ENCODE measurements at regions not wholly inside any gene's neighbourhood (a gene's known extent, or its start where the extent isn't known, plus 50 kb on each side); places are given as distances from the start of the nearest gene placed in this dataset.
A peak's percentile ranks its signal among the peaks of the same experiment; 100 is the strongest.
"Not testable (repeated sequence)": the region's sequence is repeated elsewhere in the genome, so short reads cannot be mapped to it uniquely, and the experiment has no call there.

- TF ChIP-seq CTCF (IDR thresholded peaks at IDR 0.05; ENCODE audit: low read depth, low read length), result no peak
- H3K4me3 ChIP-seq (ENCODE audit: low read depth, low read length), result no peak overlapping the region
- DNase-seq (ENCODE audit: low read depth, low spot score), result no peak
- in situ Hi-C loops (cut with HindIII; ENCODE audit: low sequenced_read_pairs), result no loop called here
Measured at GRCh38 chrX:13216139-13216538, 103.7 kb downstream of the ATXN3L start.

- in situ Hi-C loops (cut with HindIII; ENCODE audit: low sequenced_read_pairs), result no loop called here
- peak; percentile 35 for DNase-seq (ENCODE audit: low read depth, low spot score)
Measured at GRCh38 chrX:13215729-13216128, 104.1 kb downstream of the ATXN3L start.

DNA sequence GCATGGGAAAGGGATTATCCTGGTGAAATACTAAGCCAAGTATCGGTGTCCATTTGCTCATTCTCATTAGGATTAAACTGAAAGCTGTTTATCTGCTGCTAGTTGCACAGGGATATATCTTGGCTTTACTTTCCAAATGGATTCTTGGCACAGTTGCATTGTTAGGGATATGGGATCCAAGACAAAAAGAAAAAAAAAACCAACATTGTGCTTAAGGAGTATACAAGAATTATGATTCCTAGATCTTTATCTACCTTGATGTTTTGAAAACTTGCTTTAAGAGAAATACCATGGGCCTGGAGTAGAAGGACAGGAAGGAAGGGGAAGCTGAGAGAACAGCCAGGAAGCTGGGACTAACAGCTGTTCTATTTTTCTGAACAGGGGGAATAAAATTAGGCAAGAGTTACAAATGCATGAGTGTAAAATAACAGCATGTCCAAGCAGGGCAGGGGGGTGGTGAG lies 107.6 kb downstream of the ATXN3L start:
- TF ChIP-seq CTCF (IDR thresholded peaks at IDR 0.05; ENCODE audit: low read depth, low read length), result no peak
- in situ Hi-C loops (cut with HindIII; ENCODE audit: low sequenced_read_pairs), result no loop called here
- no peak overlapping the region for H3K4me3 ChIP-seq (ENCODE audit: low read depth, low read length)
- DNase-seq (ENCODE audit: low read depth, low spot score), result no peak

More at GRCh38 chrX:13215729-13216128, 104.1 kb downstream of the ATXN3L start:
- TF ChIP-seq CTCF (IDR thresholded peaks at IDR 0.05; ENCODE audit: low read depth, low read length), result no peak
- no peak overlapping the region for H3K4me3 ChIP-seq (ENCODE audit: low read depth, low read length)

DNA sequence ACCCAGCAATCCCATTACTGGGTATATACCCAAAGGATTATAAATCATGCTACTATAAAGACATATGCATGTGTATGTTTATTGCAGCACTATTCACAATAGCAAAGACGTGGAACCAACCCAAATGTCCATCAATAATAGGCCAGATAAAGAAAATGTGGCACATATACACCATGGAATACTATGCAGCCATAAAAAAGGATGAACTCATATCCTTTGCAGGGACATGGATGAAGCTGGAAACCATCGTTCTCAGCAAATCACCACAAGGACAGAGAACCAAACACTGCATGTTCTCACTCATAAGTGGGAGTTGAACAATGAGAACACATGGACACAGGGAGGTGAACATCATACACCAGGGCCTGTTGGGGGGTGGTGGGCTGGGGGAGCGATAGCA lies 109.7 kb downstream of the ATXN3L start:
- DNase-seq (ENCODE audit: low read depth, low spot score); H3K4me3 ChIP-seq (ENCODE audit: low read depth, low read length); in situ Hi-C loops (cut with HindIII; ENCODE audit: low sequenced_read_pairs): not testable (repeated sequence)

GRCh38 chrX:13209704-13210103 lies 110.1 kb downstream of the ATXN3L start:
- in situ Hi-C loops (cut with HindIII; ENCODE audit: low sequenced_read_pairs); DNase-seq (ENCODE audit: low read depth, low spot score); H3K4me3 ChIP-seq (ENCODE audit: low read depth, low read length): not testable (repeated sequence)

GRCh38 chrX:13208281-13208935 lies 111.4 kb downstream of the ATXN3L start:
- in situ Hi-C loops (cut with HindIII; ENCODE audit: low sequenced_read_pairs), result no loop called here
- DNase-seq (ENCODE audit: low read depth, low spot score), result peak; percentile 14
- TF ChIP-seq CTCF (IDR thresholded peaks at IDR 0.05; ENCODE audit: low read depth, low read length), result no peak
- H3K4me3 ChIP-seq (ENCODE audit: low read depth, low read length), result no peak overlapping the region

DNA sequence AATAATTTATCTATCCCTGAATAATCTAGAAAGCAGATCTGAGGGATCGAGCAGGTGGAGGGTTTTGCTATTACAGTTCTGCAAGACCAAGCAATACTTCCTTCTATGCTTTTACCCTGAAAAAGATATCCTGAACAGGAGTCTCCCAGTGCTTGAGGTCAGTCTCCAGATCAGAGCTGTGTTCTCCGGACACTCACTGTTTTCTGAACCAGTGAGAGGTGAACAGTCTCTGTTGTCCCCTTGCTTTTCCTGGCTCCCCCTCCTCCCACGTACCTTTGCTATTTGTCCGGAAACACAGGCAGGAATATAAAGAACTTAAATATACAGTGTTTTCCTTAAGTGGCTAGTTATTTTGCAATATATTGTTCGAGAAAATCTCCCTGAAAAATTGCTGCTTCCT lies 116.6 kb downstream of the ATXN3L start:
- DNase-seq (ENCODE audit: low read depth, low spot score), result no peak
- in situ Hi-C loops (cut with HindIII; ENCODE audit: low sequenced_read_pairs), result no loop called here
- H3K4me3 ChIP-seq (ENCODE audit: low read depth, low read length), result no peak overlapping the region
- TF ChIP-seq CTCF (IDR thresholded peaks at IDR 0.05; ENCODE audit: low read depth, low read length), result no peak

All from astrocyte of the spinal cord (primary cell).